Loucy (cell line): ENCODE measurements at regions not wholly inside any gene's neighbourhood (a gene's known extent, or its start where the extent isn't known, plus 50 kb on each side); places are given as distances from the start of the nearest gene placed in this dataset.

Source experiments
- H2AFZ ChIP-seq: fragments of 200-600 bp; sonication (generic); 2 replicates; pipeline ENCODE4 v1.6.0; 2016; ENCODE audit warnings: antibody characterized with exemption, mild to moderate bottlenecking, low read length, moderate library complexity
- H3F3A ChIP-seq: fragments of 200-600 bp; 2 replicates; pipeline ENCODE4 v1.6.0; 2016; ENCODE audit warnings: antibody characterized with exemption, low read depth, mild to moderate bottlenecking
- H3K27me3 ChIP-seq: fragments of 200-600 bp; sonication (generic); 2 replicates; pipeline ENCODE4 v1.6.1; 2014; ENCODE audit warnings: low read length, mild to moderate bottlenecking; ENCODE audit not compliant: insufficient read depth, poor library complexity, severe bottlenecking
- H3K36me3 ChIP-seq: fragments of 200-600 bp; sonication (generic); 2 replicates; pipeline ENCODE4 v1.6.1; 2016; ENCODE audit warnings: low read length; ENCODE audit not compliant: insufficient read depth
- H3K4me1 ChIP-seq: fragments of 200-600 bp; sonication (generic); 2 replicates; pipeline ENCODE4 v1.5.1; 2014; ENCODE audit warnings: low read length, mild to moderate bottlenecking; ENCODE audit not compliant: insufficient read depth, poor library complexity, severe bottlenecking
- H3K4me2 ChIP-seq: fragments of 200-600 bp; sonication (generic); 2 replicates; pipeline ENCODE4 v1.6.0; 2014; ENCODE audit warnings: antibody characterized with exemption, low read length, low read depth, mild to moderate bottlenecking; ENCODE audit not compliant: poor library complexity, severe bottlenecking
- H3K4me3 ChIP-seq: fragments of 200-600 bp; sonication (generic); 2 replicates; pipeline ENCODE4 v1.5.1; 2014; ENCODE audit warnings: low read length, mild to moderate bottlenecking, mixed read lengths; ENCODE audit not compliant: poor library complexity, severe bottlenecking
- H3K79me2 ChIP-seq: fragments of 200-600 bp; sonication (generic); 2 replicates; pipeline ENCODE4 v1.6.1; 2014; ENCODE audit warnings: low read length; ENCODE audit not compliant: insufficient read depth
- H3K9ac ChIP-seq: fragments of 200-600 bp; sonication (generic); 2 replicates; pipeline ENCODE4 v1.6.0; 2014; ENCODE audit warnings: mild to moderate bottlenecking, low read depth, low read length, moderate library complexity; ENCODE audit not compliant: poor library complexity, severe bottlenecking
- H3K9me2 ChIP-seq: fragments of 200-600 bp; sonication (generic); replicated peaks from 2 replicates; pipeline ENCODE4 v1.6.1; 2016; ENCODE audit warnings: low read depth, low read length, mixed read lengths
- H3K9me3 ChIP-seq: fragments of 200-600 bp; sonication (generic); 2 replicates; pipeline ENCODE4 v1.6.1; 2014; ENCODE audit warnings: mild to moderate bottlenecking, antibody characterized with exemption, low read length, low read depth; ENCODE audit not compliant: insufficient read depth
- H4K20me1 ChIP-seq: fragments of 200-600 bp; sonication (generic); 2 replicates; pipeline ENCODE4 v1.6.0; 2014; ENCODE audit warnings: antibody characterized with exemption, low read length, mild to moderate bottlenecking; ENCODE audit not compliant: insufficient read depth, poor library complexity, severe bottlenecking
- CTCF ChIP-seq: fragments of 200-600 bp; sonication (generic); conservative IDR thresholded peaks from 2 replicates; pipeline ENCODE4 v1.5.1; 2014; ENCODE audit warnings: mild to moderate bottlenecking, antibody characterized with exemption, low read length
- EZH2phosphoT487 ChIP-seq: fragments of 200-600 bp; IDR thresholded peaks from 2 replicates; pipeline ENCODE4 v1.6.1; 2018; ENCODE audit warnings: antibody characterized with exemption, mild to moderate bottlenecking, moderate library complexity, borderline replicate concordance

DNA sequence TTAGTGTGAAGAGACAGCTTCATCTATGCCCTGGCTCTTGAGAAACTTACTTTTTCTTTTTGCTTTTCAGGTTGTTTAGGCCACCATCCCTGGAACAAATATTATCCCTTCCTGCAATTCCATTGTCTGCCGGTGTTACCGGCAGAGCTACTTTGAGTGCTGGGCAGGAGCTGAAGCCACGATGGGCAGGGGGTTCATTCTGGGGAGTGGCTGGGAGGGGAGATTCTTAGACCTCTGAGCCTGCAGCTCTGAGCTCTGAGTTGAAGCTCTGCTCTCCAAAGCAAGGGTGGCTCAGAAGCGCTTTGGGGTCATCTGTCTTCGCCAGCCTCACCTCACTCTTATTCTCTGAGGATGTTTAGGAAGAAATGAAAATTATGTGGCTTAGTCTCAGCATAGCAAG, 1066.6 kb upstream of the SLC10A2 start:
- Histone ChIP-seq H3F3A (no peaks in the 10 kb centered on the region), H3K4me1 (no peaks in the 10 kb centered on the region), H3K4me3 (no peak overlapping the region), H3K27me3 (no peaks in the 10 kb centered on the region), H3K4me2 (no peak overlapping the region), H4K20me1 (no peaks in the 10 kb centered on the region), H3K36me3 (no peaks in the 10 kb centered on the region), H3K9ac (no peak overlapping the region), H3K79me2 (no peaks in the 10 kb centered on the region), H2AFZ (no peak overlapping the region), H3K9me3 (no peaks in the 10 kb centered on the region), H3K9me2 (no peaks in the 10 kb centered on the region; the same call in 1 of the 2 replicates)
- TF ChIP-seq CTCF (no peak), EZH2phosphoT487 (no peak)

GRCh38 chr13:104114101-104114500, 1047.9 kb upstream of the SLC10A2 start:
- Histone ChIP-seq H3K4me2 (no peak overlapping the region), H3K4me3 (no peak overlapping the region), H3K9me2 (no peaks in the 10 kb centered on the region), H3K9ac (no peak overlapping the region), H3K79me2 (no peaks in the 10 kb centered on the region), H3K27me3 (no peaks in the 10 kb centered on the region), H3F3A (no peaks in the 10 kb centered on the region), H3K4me1 (no peaks in the 10 kb centered on the region), H3K9me3 (no peaks in the 10 kb centered on the region), H2AFZ (no peak overlapping the region), H4K20me1 (no peaks in the 10 kb centered on the region), H3K36me3 (no peaks in the 10 kb centered on the region)
- TF ChIP-seq EZH2phosphoT487 (no peak), CTCF (no peak)

DNA sequence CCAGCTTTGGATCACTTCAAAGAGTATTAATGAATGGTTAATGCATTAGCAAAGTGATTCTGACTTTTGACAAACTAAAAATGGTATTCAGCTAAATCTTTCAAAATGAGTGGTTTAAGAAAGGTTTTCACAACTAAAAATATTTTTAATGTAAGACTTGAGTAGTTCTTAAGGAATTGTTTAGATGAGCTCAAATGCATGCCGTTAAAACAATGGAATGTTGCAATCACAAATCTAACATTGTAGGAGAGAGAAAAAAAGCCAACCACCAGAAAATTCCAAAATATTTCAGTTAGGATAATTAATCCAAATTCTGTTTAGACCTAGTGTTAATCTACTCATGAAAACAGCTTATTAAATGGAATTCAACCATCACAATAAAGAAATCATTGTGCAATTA, 1044.8 kb upstream of the SLC10A2 start:
- no peak overlapping the region for H3K9ac ChIP-seq
- H3K27me3 ChIP-seq = no peaks in the 10 kb centered on the region
- TF ChIP-seq CTCF = no peak
- H3K9me2 ChIP-seq = no peaks in the 10 kb centered on the region
- H4K20me1 ChIP-seq = no peaks in the 10 kb centered on the region
- H3K36me3 ChIP-seq = no peaks in the 10 kb centered on the region
- no peaks in the 10 kb centered on the region for H3K4me1 ChIP-seq
- no peaks in the 10 kb centered on the region for H3K79me2 ChIP-seq
- no peaks in the 10 kb centered on the region for H3K9me3 ChIP-seq
- no peaks in the 10 kb centered on the region for H3F3A ChIP-seq
- H3K4me3 ChIP-seq = no peak overlapping the region
- H2AFZ ChIP-seq = no peak overlapping the region
- no peak overlapping the region for H3K4me2 ChIP-seq
